GM12892 (cell line): ENCODE measurements at regions not wholly inside any gene's neighbourhood (a gene's known extent, or its start where the extent isn't known, plus 50 kb on each side); places are given as distances from the start of the nearest gene placed in this dataset.

Experiments
- DNase-seq: peaks from one replicate; pipeline ENCODE4 v3.0.0; 2011; ENCODE audit not compliant: insufficient read length
- FAIRE-seq: peaks from 2 replicates; lab custom pipeline; 2011; peaks lifted over from hg19 to GRCh38; lab: Jason Lieb, UNC
- POLR2A ChIP-seq: IDR thresholded peaks from 2 replicates; pipeline ENCODE4 v1.6.1; 2011; ENCODE audit warnings: low read depth, low read length, control low read depth
- POLR2AphosphoS5 ChIP-seq: IDR thresholded peaks from 2 replicates; pipeline ENCODE4 v1.6.1; 2011; ENCODE audit warnings: low read depth, low read length, control low read depth
- TAF1 ChIP-seq: IDR thresholded peaks from 2 replicates; pipeline ENCODE4 v1.6.1; 2011; ENCODE audit warnings: low read depth, mild to moderate bottlenecking, control low read depth, low read length, borderline replicate concordance

GRCh38 chr2:106963156-106963555 is 77.2 kb upstream of the ST6GAL2 start:
- no peak for TF ChIP-seq POLR2A
- no peak for TF ChIP-seq TAF1
- TF ChIP-seq POLR2AphosphoS5, result no peak
- DNase-seq (no peak), FAIRE-seq (no peak)

- no peak for TF ChIP-seq TAF1
- TF ChIP-seq POLR2AphosphoS5, result no peak
- TF ChIP-seq POLR2A, result no peak
- no peak for DNase-seq
- no peak for FAIRE-seq
Measured at GRCh38 chr2:106963893-106964292, 77.9 kb upstream of the ST6GAL2 start.

GRCh38 chr2:106965611-106966010 is 79.6 kb upstream of the ST6GAL2 start:
- FAIRE-seq (no peak), DNase-seq (no peak)
- TF ChIP-seq POLR2A, result no peak
- TF ChIP-seq TAF1, result no peak
- TF ChIP-seq POLR2AphosphoS5, result no peak

- no peak for TF ChIP-seq POLR2AphosphoS5
- FAIRE-seq (no peak), DNase-seq (no peak)
Measured at GRCh38 chr2:106969777-106970176, 83.8 kb upstream of the ST6GAL2 start.

- TF ChIP-seq POLR2A, result no peak
- no peak for TF ChIP-seq TAF1
- no peak for TF ChIP-seq POLR2AphosphoS5
- FAIRE-seq (no peak), DNase-seq (no peak)
Measured at GRCh38 chr2:106970471-106971261, 84.7 kb upstream of the ST6GAL2 start.

- DNase-seq (no peak), FAIRE-seq (no peak)
- TF ChIP-seq POLR2AphosphoS5, result no peak
- no peak for TF ChIP-seq POLR2A
- no peak for TF ChIP-seq TAF1
Measured at GRCh38 chr2:106972782-106973181, 86.8 kb upstream of the ST6GAL2 start.

GRCh38 chr2:106974891-106975290 is 88.9 kb upstream of the ST6GAL2 start:
- DNase-seq, result no peak
- no peak for FAIRE-seq
- no peak for TF ChIP-seq POLR2AphosphoS5
- no peak for TF ChIP-seq POLR2A
- no peak for TF ChIP-seq TAF1

GRCh38 chr2:106975641-106976040 is 89.7 kb upstream of the ST6GAL2 start:
- no peak for TF ChIP-seq POLR2A
- no peak for TF ChIP-seq TAF1
- TF ChIP-seq POLR2AphosphoS5, result no peak
- DNase-seq (no peak), FAIRE-seq (no peak)

- FAIRE-seq (no peak), DNase-seq (no peak)
- TF ChIP-seq POLR2AphosphoS5, result no peak
- no peak for TF ChIP-seq TAF1
- no peak for TF ChIP-seq POLR2A
Measured at GRCh38 chr2:106976548-106976947, 90.6 kb upstream of the ST6GAL2 start.

GRCh38 chr2:106977717-106978116 is 91.8 kb upstream of the ST6GAL2 start:
- no peak for DNase-seq
- TF ChIP-seq TAF1, result no peak
- no peak for TF ChIP-seq POLR2AphosphoS5
- no peak for TF ChIP-seq POLR2A

GRCh38 chr2:106978647-106979046 is 92.7 kb upstream of the ST6GAL2 start:
- DNase-seq (no peak), FAIRE-seq (no peak)
- no peak for TF ChIP-seq POLR2A
- no peak for TF ChIP-seq POLR2AphosphoS5
- TF ChIP-seq TAF1, result no peak

More at GRCh38 chr2:106977717-106978116, 91.8 kb upstream of the ST6GAL2 start:
- FAIRE-seq, result no peak

GRCh38 chr2:106981491-106981890 is 95.5 kb upstream of the ST6GAL2 start:
- FAIRE-seq, result no peak
- DNase-seq, result no peak
- TF ChIP-seq POLR2A, result no peak
- TF ChIP-seq POLR2AphosphoS5, result no peak
- TF ChIP-seq TAF1, result no peak

- DNase-seq (no peak), FAIRE-seq (no peak)
- no peak for TF ChIP-seq POLR2AphosphoS5
- TF ChIP-seq POLR2A, result no peak
- TF ChIP-seq TAF1, result no peak
Measured at GRCh38 chr2:106982350-106982749, 96.4 kb upstream of the ST6GAL2 start.
